Neural progenitor cell (in vitro differentiated cells): ENCODE measurements at regions not wholly inside any gene's neighbourhood (a gene's known extent, or its start where the extent isn't known, plus 50 kb on each side); places are given as distances from the start of the nearest gene placed in this dataset.
"Not testable (repeated sequence)": the region's sequence is repeated elsewhere in the genome, so short reads cannot be mapped to it uniquely, and the experiment has no call there.

Experiments
- DNase-seq: peaks from one replicate; pipeline ENCODE4 v3.0.0-alpha.2; 2016; ENCODE audit warnings: low spot score
- H2AFZ ChIP-seq: fragments of 200-600 bp; sonication (generic); replicated peaks from 2 replicates; pipeline ENCODE4 v1.6.1; 2016; ENCODE audit warnings: antibody characterized with exemption
- H3F3A ChIP-seq: fragments of 200-600 bp; sonication (generic); 2 replicates; pipeline ENCODE4 v1.6.1; 2016; ENCODE audit warnings: antibody characterized with exemption, low read depth
- H3K27ac ChIP-seq: fragments of 200-600 bp; sonication (generic); 2 replicates; pipeline ENCODE4 v1.5.1; 2016; ENCODE audit warnings: mild to moderate bottlenecking
- H3K27me3 ChIP-seq: fragments of 200-600 bp; sonication (generic); 2 replicates; pipeline ENCODE4 v1.6.1; 2016; ENCODE audit warnings: mild to moderate bottlenecking, moderate library complexity
- H3K36me3 ChIP-seq: fragments of 200-600 bp; sonication (generic); 2 replicates; pipeline ENCODE4 v1.5.1; 2016
- H3K4me1 ChIP-seq: fragments of 200-600 bp; sonication (generic); 2 replicates; pipeline ENCODE4 v1.6.1; 2016; ENCODE audit warnings: mixed run types
- H3K4me2 ChIP-seq: fragments of 200-600 bp; sonication (generic); 2 replicates; pipeline ENCODE4 v1.6.1; 2016
- H3K4me3 ChIP-seq: fragments of 200-600 bp; sonication (generic); 2 replicates; pipeline ENCODE4 v1.5.1; 2016
- H3K79me2 ChIP-seq: fragments of 200-600 bp; sonication (generic); 2 replicates; pipeline ENCODE4 v1.6.1; 2016; ENCODE audit warnings: low read depth
- H3K9ac ChIP-seq: fragments of 200-600 bp; sonication (generic); 2 replicates; pipeline ENCODE4 v1.6.1; 2016
- H3K9me3 ChIP-seq: fragments of 200-600 bp; sonication (generic); 2 replicates; pipeline ENCODE4 v1.5.1; 2016; ENCODE audit warnings: low read depth
- H4K20me1 ChIP-seq: fragments of 200-600 bp; sonication (generic); 2 replicates; pipeline ENCODE4 v1.6.1; 2016; ENCODE audit warnings: low read depth
- H3K27ac Mint-ChIP-seq: 3 replicates; pipeline ENCODE4 v1.8.0; 2021; ENCODE audit warnings: mixed read lengths
- H3K27me3 Mint-ChIP-seq: 2 replicates; pipeline ENCODE4 v1.8.0; 2022; ENCODE audit warnings: low read depth, mild to moderate bottlenecking, inconsistent platforms, moderate library complexity, mixed read lengths; ENCODE audit not compliant: insufficient read depth
- H3K36me3 Mint-ChIP-seq: 3 replicates; pipeline ENCODE4 v1.8.0; 2021; ENCODE audit warnings: mixed read lengths
- H3K4me1 Mint-ChIP-seq: 3 replicates; pipeline ENCODE4 v1.8.0; 2021; ENCODE audit warnings: mixed read lengths
- H3K4me3 Mint-ChIP-seq: 3 replicates; pipeline ENCODE4 v1.8.0; 2021; ENCODE audit warnings: mild to moderate bottlenecking, moderate library complexity, mixed read lengths
- H3K9me3 Mint-ChIP-seq: 3 replicates; pipeline ENCODE4 v1.8.0; 2020; ENCODE audit warnings: mixed read lengths
- EZH2 ChIP-seq: fragments of 200-600 bp; sonication (generic); IDR thresholded peaks from 2 replicates; pipeline ENCODE4 v1.6.1; 2017; ENCODE audit warnings: antibody characterized with exemption, mild to moderate bottlenecking, moderate library complexity
- EZH2phosphoT487 ChIP-seq: fragments of 200-600 bp; sonication (generic); IDR thresholded peaks from 2 replicates; pipeline ENCODE4 v1.6.1; 2017; ENCODE audit warnings: antibody characterized with exemption
- TF ChIP-seq, protein P1 (sequence below): fragments of 200-600 bp; sonication (generic); IDR thresholded peaks from 2 replicates; pipeline ENCODE4 v1.5.1; 2017; ENCODE audit warnings: antibody characterized with exemption, mild to moderate bottlenecking

GRCh38 chr14:105857220-105857825 lies 330.9 kb downstream of the TMEM121 start:
- H4K20me1 ChIP-seq = no peaks in the 10 kb centered on the region
- H3K79me2 ChIP-seq = no peaks in the 10 kb centered on the region
- H3K36me3 ChIP-seq = no peaks in the 10 kb centered on the region
- peaks cover 2% of the 10 kb centered on the region for H3K9me3 ChIP-seq
- Mint-ChIP-seq H3K27me3 (peaks cover 8% of the 10 kb centered on the region), H3K36me3 (peaks cover 5% of the 10 kb centered on the region), H3K4me1 (no peaks in the 10 kb centered on the region), H3K9me3 (peaks cover 51% of the 10 kb centered on the region), H3K27ac (no peak overlapping the region), H3K4me3 (no peak overlapping the region)
- no peak overlapping the region for H3K4me2 ChIP-seq
- no peak overlapping the region for H3K4me3 ChIP-seq
- no peak overlapping the region for H3K9ac ChIP-seq
- TF ChIP-seq EZH2 (no peak), EZH2phosphoT487 (no peak)
- TF ChIP-seq, protein P1, sequence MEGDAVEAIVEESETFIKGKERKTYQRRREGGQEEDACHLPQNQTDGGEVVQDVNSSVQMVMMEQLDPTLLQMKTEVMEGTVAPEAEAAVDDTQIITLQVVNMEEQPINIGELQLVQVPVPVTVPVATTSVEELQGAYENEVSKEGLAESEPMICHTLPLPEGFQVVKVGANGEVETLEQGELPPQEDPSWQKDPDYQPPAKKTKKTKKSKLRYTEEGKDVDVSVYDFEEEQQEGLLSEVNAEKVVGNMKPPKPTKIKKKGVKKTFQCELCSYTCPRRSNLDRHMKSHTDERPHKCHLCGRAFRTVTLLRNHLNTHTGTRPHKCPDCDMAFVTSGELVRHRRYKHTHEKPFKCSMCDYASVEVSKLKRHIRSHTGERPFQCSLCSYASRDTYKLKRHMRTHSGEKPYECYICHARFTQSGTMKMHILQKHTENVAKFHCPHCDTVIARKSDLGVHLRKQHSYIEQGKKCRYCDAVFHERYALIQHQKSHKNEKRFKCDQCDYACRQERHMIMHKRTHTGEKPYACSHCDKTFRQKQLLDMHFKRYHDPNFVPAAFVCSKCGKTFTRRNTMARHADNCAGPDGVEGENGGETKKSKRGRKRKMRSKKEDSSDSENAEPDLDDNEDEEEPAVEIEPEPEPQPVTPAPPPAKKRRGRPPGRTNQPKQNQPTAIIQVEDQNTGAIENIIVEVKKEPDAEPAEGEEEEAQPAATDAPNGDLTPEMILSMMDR = no peak
- no peak overlapping the region for H3K27ac ChIP-seq
- no peak overlapping the region for H2AFZ ChIP-seq
- no peaks in the 10 kb centered on the region for H3K27me3 ChIP-seq
- H3F3A ChIP-seq = no peaks in the 10 kb centered on the region
- H3K4me1 ChIP-seq = no peaks in the 10 kb centered on the region
- DNase-seq = no peak

GRCh38 chr14:105857826-105858675 lies 331.7 kb downstream of the TMEM121 start:
- Mint-ChIP-seq H3K27me3 (peaks cover 12% of the 10 kb centered on the region), H3K27ac (no peak overlapping the region), H3K4me3 (no peak overlapping the region), H3K36me3 (peaks cover 5% of the 10 kb centered on the region), H3K4me1 (no peaks in the 10 kb centered on the region), H3K9me3 (peaks cover 56% of the 10 kb centered on the region)
- H3F3A ChIP-seq = no peaks in the 10 kb centered on the region
- no peak for DNase-seq
- H3K9ac ChIP-seq = no peak overlapping the region
- no peak overlapping the region for H2AFZ ChIP-seq
- H3K9me3 ChIP-seq = peaks cover 2% of the 10 kb centered on the region
- TF ChIP-seq EZH2phosphoT487 (no peak), EZH2 (no peak)
- TF ChIP-seq, protein P1 = no peak
- no peaks in the 10 kb centered on the region for H3K4me1 ChIP-seq
- no peaks in the 10 kb centered on the region for H4K20me1 ChIP-seq
- H3K27me3 ChIP-seq = no peaks in the 10 kb centered on the region
- H3K36me3 ChIP-seq = no peaks in the 10 kb centered on the region
- H3K27ac ChIP-seq = no peak overlapping the region
- H3K4me2 ChIP-seq = no peak overlapping the region
- H3K79me2 ChIP-seq = no peaks in the 10 kb centered on the region
- no peak overlapping the region for H3K4me3 ChIP-seq

GRCh38 chr14:105858676-105859025 lies 332.3 kb downstream of the TMEM121 start:
- no peak overlapping the region for H3K27ac Mint-ChIP-seq
- H3K9me3 Mint-ChIP-seq = peaks cover 54% of the 10 kb centered on the region
- Histone ChIP-seq H4K20me1 (no peaks in the 10 kb centered on the region), H3K4me1 (no peaks in the 10 kb centered on the region), H3K27me3 (no peaks in the 10 kb centered on the region), H3K36me3 (no peaks in the 10 kb centered on the region), H3K4me2 (no peak overlapping the region), H3K4me3 (no peak overlapping the region), H3F3A (no peaks in the 10 kb centered on the region), H3K9me3 (peaks cover 2% of the 10 kb centered on the region), H2AFZ (no peak overlapping the region), H3K9ac (no peak overlapping the region), H3K27ac (no peak overlapping the region), H3K79me2 (no peaks in the 10 kb centered on the region)
- peaks cover 2% of the 10 kb centered on the region for H3K36me3 Mint-ChIP-seq
- no peaks in the 10 kb centered on the region for H3K4me1 Mint-ChIP-seq
- no peak for DNase-seq
- H3K27me3 Mint-ChIP-seq = peaks cover 9% of the 10 kb centered on the region
- no peak overlapping the region for H3K4me3 Mint-ChIP-seq
- TF ChIP-seq, protein P1 = no peak
- TF ChIP-seq EZH2 (no peak), EZH2phosphoT487 (no peak)

DNA sequence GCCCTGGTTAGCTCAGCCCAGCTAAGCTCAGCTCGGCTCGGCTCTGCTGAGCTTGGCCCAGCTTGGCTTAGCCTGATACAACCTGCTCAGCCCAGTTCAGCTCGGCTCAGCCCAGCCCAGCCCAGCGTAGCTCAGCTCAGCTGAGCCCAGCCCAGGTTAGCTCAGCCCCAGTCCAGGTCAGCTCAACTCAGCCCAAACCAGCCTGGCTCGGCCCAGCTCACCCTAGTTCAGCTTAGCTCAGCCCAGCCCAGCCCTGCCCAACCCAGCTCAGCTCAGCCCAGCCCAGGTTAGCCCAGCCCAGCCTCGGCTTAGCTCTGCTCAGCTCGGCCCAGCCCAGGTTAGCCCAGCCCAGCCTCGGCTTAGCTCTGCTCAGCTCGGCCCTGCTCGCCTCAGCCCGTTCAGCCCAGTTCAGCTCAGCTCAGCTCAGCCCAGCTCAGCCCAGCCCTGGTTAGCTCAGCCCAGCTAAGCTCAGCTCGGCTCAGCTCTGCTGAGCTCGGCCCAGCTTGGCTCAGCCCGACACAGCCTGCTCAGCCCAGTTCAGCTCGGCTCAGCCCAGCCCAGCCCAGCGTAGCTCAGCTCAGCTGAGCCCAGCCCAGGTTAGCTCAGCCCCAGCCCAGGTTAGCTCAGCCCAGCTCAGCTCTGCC lies 332.8 kb downstream of the TMEM121 start:
- not testable (repeated sequence) for H3K36me3 ChIP-seq, H3K4me3 Mint-ChIP-seq, H4K20me1 ChIP-seq, H3K4me2 ChIP-seq, H3K27me3 Mint-ChIP-seq, H3K4me1 Mint-ChIP-seq, H3K9me3 ChIP-seq, H3K27ac ChIP-seq, H3K9ac ChIP-seq, H2AFZ ChIP-seq, H3K27me3 ChIP-seq, DNase-seq, H3K4me3 ChIP-seq, H3K79me2 ChIP-seq, H3K36me3 Mint-ChIP-seq, H3F3A ChIP-seq, H3K4me1 ChIP-seq, H3K27ac Mint-ChIP-seq
- H3K9me3 Mint-ChIP-seq = peaks cover 53% of the 10 kb centered on the region
